A549 (cell line): ENCODE measurements at regions not wholly inside any gene's neighbourhood (a gene's known extent, or its start where the extent isn't known, plus 50 kb on each side); places are given as distances from the start of the nearest gene placed in this dataset.

Experiments used
- BHLHE40 ChIP-seq: IDR thresholded peaks from 2 replicates; pipeline ENCODE4 v1.6.1; 2012; ENCODE audit warnings: low read depth, low read length, inconsistent platforms
- CHD2 ChIP-seq: fragments of 150-350 bp; IDR thresholded peaks from 2 replicates; pipeline ENCODE4 v1.6.1; 2014; ENCODE audit warnings: low read length; ENCODE audit not compliant: partially characterized antibody
- CHD4 ChIP-seq: fragments of 200-600 bp; sonication (generic); IDR thresholded peaks from 2 replicates; pipeline ENCODE4 v1.6.1; 2016; ENCODE audit warnings: antibody characterized with exemption, mild to moderate bottlenecking, borderline replicate concordance
- ESRRA ChIP-seq: fragments of 150-350 bp; IDR thresholded peaks from 2 replicates; pipeline ENCODE4 v1.6.1; 2014; ENCODE audit warnings: mild to moderate bottlenecking, low read length, borderline replicate concordance
- MAFK ChIP-seq: fragments of 450-650 bp; IDR thresholded peaks from 2 replicates; pipeline ENCODE4 v1.6.1; 2014; ENCODE audit not compliant: partially characterized antibody
- POLR2A ChIP-seq: IDR thresholded peaks from 2 replicates; pipeline ENCODE4 v1.6.1; 2012; ENCODE audit warnings: mild to moderate bottlenecking, low read length
- SMC3 ChIP-seq: fragments of >200 bp; sonication (Bioruptor Twin); formaldehyde crosslinking; IDR thresholded peaks from 3 replicates; pipeline ENCODE4 v1.6.1; 2018; ENCODE audit warnings: inconsistent platforms
- TF ChIP-seq, protein P1 (sequence below): fragments of >200 bp; sonication (Bioruptor Twin); formaldehyde crosslinking; IDR thresholded peaks from 3 replicates; pipeline ENCODE4 v1.5.1; 2016
- TF ChIP-seq, protein P2 (sequence below): IDR thresholded peaks from 2 replicates; pipeline ENCODE4 v1.6.1; 2012
- TF ChIP-seq, protein P3 (sequence below): fragments of >200 bp; sonication (Bioruptor Twin); formaldehyde crosslinking; IDR thresholded peaks from 3 replicates; pipeline ENCODE4 v1.6.1; 2016

DNA sequence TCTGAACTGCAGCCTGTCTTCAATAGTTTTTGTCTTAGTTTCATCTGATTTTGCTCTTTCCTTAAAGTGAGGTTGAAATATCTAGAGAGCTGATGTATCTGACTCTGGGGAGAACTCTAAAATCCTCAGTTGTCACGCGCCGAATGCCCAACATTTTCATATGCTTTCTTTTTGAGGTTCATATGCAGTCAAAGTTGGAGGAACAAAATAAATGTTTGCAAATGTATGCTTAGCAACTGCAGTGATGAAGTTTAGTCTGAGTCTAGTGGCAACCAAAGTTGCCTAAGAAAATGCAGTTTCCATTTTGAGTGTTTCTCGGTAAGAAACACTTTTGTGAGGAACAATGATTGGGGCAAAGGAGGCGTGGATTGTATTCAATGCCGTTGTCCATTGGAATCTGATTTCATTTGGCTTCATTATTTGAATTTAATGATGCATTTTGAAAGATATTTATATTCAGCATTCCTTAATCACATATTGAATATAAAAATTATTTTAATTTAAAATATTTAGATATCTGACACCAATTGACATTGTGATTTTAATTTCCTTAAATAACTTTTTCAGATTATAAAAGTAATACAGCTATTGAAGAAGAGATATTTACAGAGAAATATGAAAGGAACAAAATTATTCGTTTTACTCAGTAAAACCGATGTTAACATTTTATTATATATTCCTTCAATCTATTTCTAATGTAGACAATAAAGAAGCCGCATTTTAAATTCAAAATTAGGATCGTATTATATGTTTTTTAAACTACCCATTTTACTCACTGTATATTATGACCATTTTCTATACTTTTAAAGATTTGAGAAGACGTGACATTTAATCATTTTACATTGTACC, 122.0 kb downstream of the PLEKHG1 start:
- no peak for TF ChIP-seq BHLHE40
- TF ChIP-seq, protein P1, sequence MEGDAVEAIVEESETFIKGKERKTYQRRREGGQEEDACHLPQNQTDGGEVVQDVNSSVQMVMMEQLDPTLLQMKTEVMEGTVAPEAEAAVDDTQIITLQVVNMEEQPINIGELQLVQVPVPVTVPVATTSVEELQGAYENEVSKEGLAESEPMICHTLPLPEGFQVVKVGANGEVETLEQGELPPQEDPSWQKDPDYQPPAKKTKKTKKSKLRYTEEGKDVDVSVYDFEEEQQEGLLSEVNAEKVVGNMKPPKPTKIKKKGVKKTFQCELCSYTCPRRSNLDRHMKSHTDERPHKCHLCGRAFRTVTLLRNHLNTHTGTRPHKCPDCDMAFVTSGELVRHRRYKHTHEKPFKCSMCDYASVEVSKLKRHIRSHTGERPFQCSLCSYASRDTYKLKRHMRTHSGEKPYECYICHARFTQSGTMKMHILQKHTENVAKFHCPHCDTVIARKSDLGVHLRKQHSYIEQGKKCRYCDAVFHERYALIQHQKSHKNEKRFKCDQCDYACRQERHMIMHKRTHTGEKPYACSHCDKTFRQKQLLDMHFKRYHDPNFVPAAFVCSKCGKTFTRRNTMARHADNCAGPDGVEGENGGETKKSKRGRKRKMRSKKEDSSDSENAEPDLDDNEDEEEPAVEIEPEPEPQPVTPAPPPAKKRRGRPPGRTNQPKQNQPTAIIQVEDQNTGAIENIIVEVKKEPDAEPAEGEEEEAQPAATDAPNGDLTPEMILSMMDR, result no peak
- TF ChIP-seq, protein P2, sequence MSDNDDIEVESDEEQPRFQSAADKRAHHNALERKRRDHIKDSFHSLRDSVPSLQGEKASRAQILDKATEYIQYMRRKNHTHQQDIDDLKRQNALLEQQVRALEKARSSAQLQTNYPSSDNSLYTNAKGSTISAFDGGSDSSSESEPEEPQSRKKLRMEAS, result no peak
- no peak for TF ChIP-seq SMC3
- TF ChIP-seq MAFK, result no peak
- TF ChIP-seq ESRRA, result no peak
- no peak for TF ChIP-seq CHD4
- TF ChIP-seq POLR2A, result no peak
- no peak for TF ChIP-seq CHD2
- TF ChIP-seq, protein P3, sequence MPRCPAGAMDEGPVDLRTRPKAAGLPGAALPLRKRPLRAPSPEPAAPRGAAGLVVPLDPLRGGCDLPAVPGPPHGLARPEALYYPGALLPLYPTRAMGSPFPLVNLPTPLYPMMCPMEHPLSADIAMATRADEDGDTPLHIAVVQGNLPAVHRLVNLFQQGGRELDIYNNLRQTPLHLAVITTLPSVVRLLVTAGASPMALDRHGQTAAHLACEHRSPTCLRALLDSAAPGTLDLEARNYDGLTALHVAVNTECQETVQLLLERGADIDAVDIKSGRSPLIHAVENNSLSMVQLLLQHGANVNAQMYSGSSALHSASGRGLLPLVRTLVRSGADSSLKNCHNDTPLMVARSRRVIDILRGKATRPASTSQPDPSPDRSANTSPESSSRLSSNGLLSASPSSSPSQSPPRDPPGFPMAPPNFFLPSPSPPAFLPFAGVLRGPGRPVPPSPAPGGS, result no peak
